CD4-positive, alpha-beta T cell treated with Interleukin-4 for 4 hours (primary cell): ENCODE measurements at regions not wholly inside any gene's neighbourhood (a gene's known extent, or its start where the extent isn't known, plus 50 kb on each side); places are given as distances from the start of the nearest gene placed in this dataset.

ENCODE experiments used
- DNase-seq: peaks from one replicate; pipeline ENCODE4 v3.0.0-alpha.2; 2020

DNA sequence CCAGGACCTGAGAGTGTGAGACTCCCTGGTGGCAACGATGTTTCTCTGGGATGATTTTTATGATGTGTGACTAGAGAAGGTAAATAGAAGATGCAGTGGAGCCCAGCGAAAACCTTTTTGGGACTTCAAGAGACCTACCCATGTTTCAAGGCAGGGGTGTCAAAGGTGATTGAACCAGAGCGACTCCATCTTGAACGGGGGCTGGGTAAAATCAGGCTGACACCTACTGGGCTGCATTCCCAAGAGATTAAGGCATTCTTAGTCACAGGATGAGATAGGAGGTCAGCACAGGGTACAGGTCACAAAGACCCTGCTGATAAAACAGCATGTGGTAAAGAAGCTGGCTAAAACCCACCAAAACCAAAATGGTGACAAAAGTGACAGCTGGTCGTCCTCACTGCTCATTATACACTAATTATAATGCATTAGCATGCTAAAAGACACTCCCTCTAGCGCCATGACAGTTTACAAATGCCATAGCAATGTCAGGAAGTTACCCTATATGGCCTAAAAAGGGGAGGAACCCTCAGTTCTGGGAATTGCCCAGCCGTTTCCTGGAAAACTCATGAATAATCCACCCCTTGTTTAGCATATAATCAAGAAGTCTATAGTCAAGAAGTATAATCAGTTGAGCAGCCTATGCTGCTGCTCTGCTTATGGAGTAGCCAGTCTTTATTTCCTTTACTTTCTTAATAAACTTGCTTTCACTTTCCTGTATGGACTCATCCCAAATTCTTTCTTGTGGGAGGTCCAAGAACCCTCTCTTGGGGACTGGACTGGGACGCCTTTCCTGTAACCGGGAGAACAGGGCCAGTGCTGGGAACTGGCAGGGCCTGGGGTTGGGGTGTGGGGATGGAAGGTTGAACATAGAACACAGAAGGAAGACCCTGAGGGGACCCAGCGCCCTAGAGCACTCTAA is 526.4 kb downstream of the QKI start:
- DNase-seq = no peak

DNA sequence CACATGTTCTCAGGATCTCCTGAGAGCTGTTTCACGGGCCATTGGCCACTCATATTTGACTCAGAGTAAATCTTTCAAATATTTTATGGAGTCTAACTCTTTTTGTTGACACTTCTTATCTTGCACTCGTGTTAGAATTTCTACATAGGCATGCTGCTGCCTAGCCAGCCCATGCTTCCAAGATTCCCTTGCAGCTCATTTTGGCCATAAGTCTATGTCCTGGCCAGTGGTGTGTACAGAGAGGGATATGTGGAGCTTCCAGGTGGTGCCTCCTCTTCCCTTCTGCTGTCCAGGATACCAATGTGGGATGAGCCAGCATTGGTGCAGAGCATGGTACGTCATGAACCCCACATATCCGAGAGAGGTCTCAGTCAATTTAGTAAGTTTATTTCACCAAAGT is 522.6 kb downstream of the QKI start:
- DNase-seq = no peak

DNA sequence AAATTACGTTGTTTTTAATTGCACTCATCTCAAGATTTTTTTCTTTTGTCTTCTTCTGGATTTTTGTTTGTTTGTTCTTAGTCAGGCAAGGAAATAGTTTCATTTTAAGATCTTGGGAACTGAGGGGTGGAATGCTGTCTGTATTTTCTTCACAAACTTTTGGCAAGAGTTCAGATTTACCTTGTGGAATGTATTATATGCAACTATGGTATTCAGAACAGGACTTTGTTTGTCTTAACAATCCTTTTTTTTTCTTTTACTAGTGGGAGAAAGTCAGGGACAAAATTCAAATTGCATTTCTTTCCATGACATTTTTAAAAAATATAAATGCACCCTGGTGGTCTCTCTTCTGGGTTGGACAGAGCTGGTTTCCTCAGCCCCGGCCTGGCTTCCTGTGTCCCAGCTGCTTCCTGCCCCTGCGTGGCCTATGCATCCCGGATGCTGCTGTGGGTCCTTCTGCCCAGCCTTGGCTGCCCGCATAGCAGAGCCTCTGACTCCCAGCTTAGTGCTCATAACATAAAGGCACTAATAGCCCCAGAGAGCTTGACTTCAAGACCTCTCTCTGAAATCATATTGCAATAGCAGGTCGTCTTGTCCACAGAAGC is 520.7 kb downstream of the QKI start:
- no peak for DNase-seq

GRCh38 chr6:163930012-163930411 is 515.5 kb downstream of the QKI start:
- DNase-seq = no peak

DNA sequence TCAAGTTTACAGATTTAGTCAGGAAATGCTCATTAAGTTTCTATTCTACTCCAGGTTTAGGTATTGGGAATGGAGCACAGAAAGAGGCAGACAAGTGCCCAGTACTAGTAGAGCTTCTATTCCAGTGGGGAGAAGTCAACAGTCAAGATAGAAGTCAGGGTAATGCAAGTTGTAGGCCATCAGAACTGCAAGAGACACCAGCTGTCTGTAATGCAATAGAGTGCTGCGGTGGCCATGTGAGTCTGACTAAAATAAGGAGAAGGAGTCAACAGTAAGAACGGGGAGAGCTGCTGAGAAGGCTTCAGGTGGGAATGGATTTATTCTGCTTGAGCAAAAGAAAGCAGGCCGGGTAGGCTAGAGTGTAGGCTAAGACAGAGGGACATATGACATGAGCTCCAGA is 515.0 kb downstream of the QKI start:
- no peak for DNase-seq

GRCh38 chr6:163926642-163927041 is 512.1 kb downstream of the QKI start:
- no peak for DNase-seq

DNA sequence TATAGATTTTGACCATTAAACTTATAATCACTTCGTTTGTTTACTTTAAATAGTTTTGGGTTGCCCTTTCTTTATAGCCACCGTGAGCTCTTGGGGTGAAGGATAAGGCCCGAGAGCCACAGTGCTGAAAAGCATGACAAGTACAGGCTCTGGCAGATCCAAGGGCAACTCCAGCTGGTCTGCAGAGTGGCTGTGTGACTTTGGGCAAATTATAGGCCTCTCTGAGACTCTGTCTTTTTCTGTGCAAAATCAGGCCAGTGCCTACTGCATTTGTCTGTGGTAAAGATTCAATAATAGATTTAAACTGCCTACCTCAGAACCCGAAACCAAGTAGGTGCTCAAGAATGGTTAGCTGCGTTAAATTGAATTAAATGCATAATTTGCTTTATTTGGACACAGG is 511.3 kb downstream of the QKI start:
- no peak for DNase-seq

GRCh38 chr6:163923658-163924411 is 509.3 kb downstream of the QKI start:
- no peak for DNase-seq

DNA sequence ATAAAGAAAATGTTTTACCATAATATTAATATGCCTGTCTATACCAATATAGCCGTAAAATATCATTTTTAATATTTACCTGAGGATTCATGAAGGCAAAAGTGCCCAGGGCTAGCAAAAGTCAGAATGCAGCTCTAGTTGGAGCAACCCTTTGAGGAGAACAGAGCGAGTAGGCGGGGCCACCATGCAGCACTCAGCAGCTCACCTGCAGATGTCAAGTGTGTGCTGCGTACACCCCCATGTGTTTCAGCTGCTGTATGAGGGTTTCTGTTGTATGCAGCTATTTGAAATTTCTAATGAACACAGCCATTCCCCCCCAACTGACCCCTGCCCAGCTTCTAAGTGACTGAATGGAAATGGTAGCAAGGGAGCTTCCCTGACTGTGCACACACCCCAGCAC is 508.0 kb downstream of the QKI start:
- DNase-seq = no peak

DNA sequence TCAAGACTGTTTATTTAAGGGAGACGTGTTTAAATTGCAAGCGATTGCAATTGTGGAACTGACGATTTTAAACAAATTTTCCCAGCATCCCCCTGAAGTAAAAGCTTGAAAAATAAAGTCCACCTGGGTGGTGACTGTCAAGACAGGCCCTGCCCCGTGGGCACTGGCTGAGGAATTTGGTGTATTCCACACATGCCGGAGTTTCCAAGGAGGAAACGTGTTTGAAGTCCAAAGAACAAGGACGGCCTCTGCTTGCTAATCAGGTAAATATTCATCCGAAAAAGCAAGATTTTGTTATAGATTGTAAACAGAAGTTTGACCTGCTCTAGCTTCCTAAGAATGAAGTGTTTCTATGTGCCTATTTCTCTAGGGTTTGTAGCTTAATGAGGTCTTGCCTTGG is 505.1 kb downstream of the QKI start:
- DNase-seq = no peak

GRCh38 chr6:163916315-163917081 is 502.0 kb downstream of the QKI start:
- DNase-seq = no peak

- DNase-seq = no peak
These were observed 500.6 kb downstream of the QKI start for GRCh38 chr6:163915131-163915530.

DNA sequence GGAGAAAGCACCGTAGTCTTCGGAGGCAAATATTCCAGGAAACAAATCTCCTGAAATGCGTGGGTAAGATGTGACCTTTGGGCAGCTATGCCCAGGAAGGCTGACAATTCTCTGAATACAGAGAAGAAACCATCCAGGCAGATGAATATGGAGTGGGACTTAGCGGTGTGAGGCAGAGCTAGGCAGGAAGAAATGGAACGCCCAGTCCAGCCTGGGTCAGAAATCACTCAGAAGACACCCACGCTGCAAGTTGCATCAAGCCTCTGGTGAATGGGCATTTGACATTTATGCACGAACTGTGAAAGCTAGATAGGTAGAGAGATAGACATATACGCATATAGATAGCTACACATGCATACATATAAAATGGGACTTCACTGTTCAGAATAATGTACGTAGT is 498.5 kb downstream of the QKI start:
- no peak for DNase-seq

GRCh38 chr6:163906006-163906710 is 491.6 kb downstream of the QKI start:
- no peak for DNase-seq

DNA sequence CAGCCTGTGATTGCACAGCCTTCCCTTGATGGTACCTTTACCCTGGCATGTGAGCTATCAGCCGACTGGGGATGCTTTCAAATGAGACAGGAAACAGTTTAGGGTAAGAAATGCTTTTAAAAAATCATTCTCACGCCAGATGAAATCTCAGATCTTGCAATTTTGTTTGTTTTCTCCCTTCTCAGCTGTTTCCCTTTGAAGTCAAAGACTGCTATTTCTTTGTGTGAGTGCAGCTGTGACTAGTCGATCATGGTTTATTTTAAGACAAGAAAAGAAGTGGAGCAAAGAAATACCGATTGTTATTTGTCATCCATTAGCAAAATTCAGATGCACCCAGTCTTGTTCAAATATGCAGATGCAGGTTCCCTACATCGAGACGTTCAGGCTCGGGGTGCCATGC is 489.7 kb downstream of the QKI start:
- DNase-seq = no peak

DNA sequence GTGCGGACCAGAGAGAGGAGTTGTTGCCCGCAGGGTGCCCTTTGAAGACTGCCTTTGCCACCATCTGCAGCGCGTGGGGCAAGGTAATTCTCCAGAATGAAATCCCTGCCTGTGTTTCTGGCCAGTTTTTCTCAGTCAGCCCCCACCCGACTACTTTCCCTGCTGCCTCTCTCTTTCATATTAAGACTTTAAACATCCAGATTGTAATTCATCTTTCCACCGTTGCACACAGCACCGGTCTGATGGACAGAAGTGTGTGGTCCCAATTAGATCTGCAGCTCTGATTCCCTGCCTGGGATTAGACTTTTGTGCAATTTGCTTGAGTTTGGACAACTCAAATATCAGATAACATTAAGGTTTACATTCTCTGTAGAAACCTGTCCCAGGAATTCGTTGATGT is 489.0 kb downstream of the QKI start:
- DNase-seq = no peak

- DNase-seq = no peak
These were observed 488.5 kb downstream of the QKI start for GRCh38 chr6:163902993-163903392.

DNA sequence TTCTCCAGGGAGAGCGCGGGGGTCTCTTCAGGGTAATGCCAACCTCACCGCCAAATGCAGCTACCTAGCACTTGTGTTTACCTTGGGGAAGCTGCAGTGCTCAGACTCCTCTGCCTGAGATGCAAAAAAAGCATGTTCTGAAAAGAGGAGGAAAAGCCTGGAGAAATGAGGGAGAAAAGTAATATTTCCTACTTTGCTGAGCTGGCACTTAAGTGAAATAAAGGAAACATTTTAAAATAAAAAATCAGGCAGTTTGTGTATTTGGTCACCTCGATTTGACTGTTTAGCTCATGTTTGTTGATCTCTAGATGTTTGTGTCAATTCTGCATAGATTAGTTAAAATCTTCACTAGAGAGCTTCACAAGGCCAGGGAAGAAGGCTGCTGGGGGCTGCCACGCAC is 487.2 kb downstream of the QKI start:
- no peak for DNase-seq

DNA sequence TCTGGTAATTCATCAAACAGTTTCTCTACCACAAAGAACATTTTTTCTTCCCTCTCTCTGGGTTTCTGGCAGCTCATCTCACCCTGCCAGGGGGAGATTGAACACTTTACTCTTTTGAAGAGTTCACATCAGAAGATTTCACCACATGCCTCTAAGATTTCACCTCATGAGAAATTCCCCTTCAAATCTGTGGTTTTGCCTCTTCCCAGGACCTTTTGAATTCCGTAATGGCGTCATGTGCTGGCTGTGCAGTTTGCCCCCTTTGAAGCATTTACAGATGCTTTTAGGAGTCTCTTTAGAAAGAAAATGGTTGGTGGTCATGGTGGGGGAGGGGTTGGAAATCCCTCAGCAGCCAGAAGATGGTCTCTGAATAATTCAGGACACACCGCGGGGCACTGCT is 486.1 kb downstream of the QKI start:
- DNase-seq = no peak

DNA sequence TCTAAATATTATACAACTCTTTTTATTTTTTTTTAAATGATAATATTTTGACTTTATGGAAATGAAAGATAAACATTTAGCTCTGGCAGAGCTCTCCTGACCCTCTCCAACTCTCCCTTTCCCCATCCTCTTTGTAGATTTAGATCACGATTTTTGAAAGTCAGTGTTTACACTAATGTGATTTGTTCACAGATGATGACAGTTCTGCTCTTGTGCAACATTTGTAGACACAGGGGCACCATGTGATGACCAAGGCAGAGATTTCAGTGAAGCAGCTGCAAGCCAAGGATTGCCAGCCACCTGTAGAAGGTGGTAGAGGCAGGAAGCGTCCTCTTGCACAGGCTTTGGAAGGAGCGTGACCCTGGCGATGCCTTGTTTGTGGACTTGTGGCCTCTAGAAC is 483.2 kb downstream of the QKI start:
- DNase-seq = no peak

- DNase-seq = no peak
These were observed 482.5 kb downstream of the QKI start for GRCh38 chr6:163897030-163897429.

DNA sequence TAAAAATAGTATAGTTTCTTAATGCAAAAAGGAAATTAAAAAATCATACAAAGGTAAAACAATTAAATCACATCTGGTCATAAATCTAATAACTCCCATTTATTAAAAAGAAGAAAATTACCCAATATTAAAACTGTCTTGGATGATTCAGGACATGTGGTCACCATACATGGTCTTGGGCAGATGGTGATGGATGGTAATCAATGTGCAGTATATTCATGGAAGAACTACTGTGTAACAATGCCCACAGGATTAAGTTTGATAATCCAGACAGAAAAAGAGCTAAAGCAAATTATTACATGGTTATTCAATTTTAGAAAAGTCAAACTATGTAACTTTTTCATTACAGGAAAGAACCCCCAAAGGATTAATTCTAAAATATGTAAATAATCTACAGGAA is 480.6 kb downstream of the QKI start:
- DNase-seq = no peak
